Keratinocyte (primary cell): ENCODE measurements at regions not wholly inside any gene's neighbourhood (a gene's known extent, or its start where the extent isn't known, plus 50 kb on each side); places are given as distances from the start of the nearest gene placed in this dataset.

Experiments
- DNase-seq: peaks from one replicate; pipeline ENCODE4 v3.0.0-alpha.2; 2011; ENCODE audit warnings: low read depth, missing footprints, low spot score
- FAIRE-seq: peaks from 2 replicates; lab custom pipeline; 2011; peaks lifted over from hg19 to GRCh38; lab: Jason Lieb, UNC
- H2AFZ ChIP-seq: 2 replicates; pipeline ENCODE4 v1.6.0; 2012; ENCODE audit warnings: low read length, control low read depth, inconsistent platforms; ENCODE audit not compliant: control insufficient read depth
- H3K27ac ChIP-seq: 2 replicates; pipeline ENCODE4 v1.5.1; 2011; ENCODE audit warnings: low read length; ENCODE audit not compliant: control insufficient read depth, insufficient read depth
- H3K27me3 ChIP-seq: 3 replicates; pipeline ENCODE4 v1.6.0; 2011; ENCODE audit warnings: low read length; ENCODE audit not compliant: control insufficient read depth, insufficient read depth; ENCODE audit errors: extremely low read depth
- H3K36me3 ChIP-seq, 2 experiments: 2 replicates in 1 of 2; 3 replicates in 1 of 2; pipeline ENCODE4 v1.5.1; 2011; ENCODE audit warnings: low read length in 2 of 2, mild to moderate bottlenecking in 1 of 2; ENCODE audit not compliant: control insufficient read depth in 2 of 2, insufficient read depth in 2 of 2; ENCODE audit errors: extremely low read depth in 1 of 2
- H3K4me1 ChIP-seq: 3 replicates; pipeline ENCODE4 v1.5.1; 2011; ENCODE audit warnings: low read length; ENCODE audit not compliant: control insufficient read depth, insufficient read depth; ENCODE audit errors: extremely low read depth
- H3K4me2 ChIP-seq: 3 replicates; pipeline ENCODE4 v1.6.0; 2011; ENCODE audit warnings: low read depth, low read length; ENCODE audit not compliant: control insufficient read depth, insufficient read depth; ENCODE audit errors: extremely low read depth
- H3K4me3 ChIP-seq, 3 experiments: fragments of 200-600 bp in 1 of 3; sonication (generic) in 1 of 3; 2 replicates in 2 of 3; 3 replicates in 1 of 3; pipeline ENCODE4 v1.5.1; 2011 to 2016; ENCODE audit warnings: low read length in 3 of 3, mild to moderate bottlenecking in 3 of 3, control low read depth in 2 of 3, inconsistent platforms in 1 of 3, low read depth in 1 of 3, mixed read lengths in 1 of 3, mixed run types in 1 of 3, moderate library complexity in 1 of 3; ENCODE audit not compliant: control insufficient read depth in 2 of 3, insufficient read depth in 2 of 3; ENCODE audit errors: extremely low read depth in 1 of 3
- H3K79me2 ChIP-seq: 2 replicates; pipeline ENCODE4 v1.6.0; 2012; ENCODE audit warnings: low read length; ENCODE audit not compliant: control insufficient read depth, insufficient read depth
- H3K9ac ChIP-seq: 3 replicates; pipeline ENCODE4 v1.6.0; 2011; ENCODE audit warnings: low read length; ENCODE audit not compliant: control insufficient read depth, insufficient read depth; ENCODE audit errors: extremely low read depth
- H3K9me1 ChIP-seq: 3 replicates; pipeline ENCODE4 v1.6.0; 2011; ENCODE audit warnings: low read length; ENCODE audit not compliant: control insufficient read depth, insufficient read depth; ENCODE audit errors: extremely low read depth
- H3K9me3 ChIP-seq: 2 replicates; pipeline ENCODE4 v1.5.1; 2012; ENCODE audit warnings: low read depth, low read length; ENCODE audit not compliant: control insufficient read depth
- H4K20me1 ChIP-seq: 3 replicates; pipeline ENCODE4 v1.6.0; 2011; ENCODE audit warnings: low read length; ENCODE audit not compliant: control insufficient read depth, insufficient read depth; ENCODE audit errors: extremely low read depth
- EZH2 ChIP-seq: IDR thresholded peaks from one replicate; pipeline ENCODE4 v1.6.1; 2012; ENCODE audit warnings: inconsistent platforms, mild to moderate bottlenecking, low read length, moderate library complexity
- dilution Hi-C: fragments of 300-500 bp; cut with MboI; formaldehyde crosslinking; loops from one replicate; pipeline ENCODE4 v1.7.0; 2020; ENCODE audit warnings: low sequenced_read_pairs; ENCODE audit not compliant: extremely low pct_ligation_motif_present
- TF ChIP-seq, protein P1 (sequence below), 3 experiments: IDR thresholded peaks in 1 of 3; conservative IDR thresholded peaks in 1 of 3; optimal IDR thresholded peaks in 1 of 3; 2 replicates in 2 of 3; 3 replicates in 1 of 3; pipeline versions ENCODE3 to v1.5.1; 2011; ENCODE audit warnings: low read length in 3 of 3, mild to moderate bottlenecking in 3 of 3, moderate library complexity in 2 of 3, control low read depth in 1 of 3, inconsistent platforms in 1 of 3; ENCODE audit not compliant: insufficient read depth in 2 of 3; ENCODE audit errors: extremely low read depth in 1 of 3

DNA sequence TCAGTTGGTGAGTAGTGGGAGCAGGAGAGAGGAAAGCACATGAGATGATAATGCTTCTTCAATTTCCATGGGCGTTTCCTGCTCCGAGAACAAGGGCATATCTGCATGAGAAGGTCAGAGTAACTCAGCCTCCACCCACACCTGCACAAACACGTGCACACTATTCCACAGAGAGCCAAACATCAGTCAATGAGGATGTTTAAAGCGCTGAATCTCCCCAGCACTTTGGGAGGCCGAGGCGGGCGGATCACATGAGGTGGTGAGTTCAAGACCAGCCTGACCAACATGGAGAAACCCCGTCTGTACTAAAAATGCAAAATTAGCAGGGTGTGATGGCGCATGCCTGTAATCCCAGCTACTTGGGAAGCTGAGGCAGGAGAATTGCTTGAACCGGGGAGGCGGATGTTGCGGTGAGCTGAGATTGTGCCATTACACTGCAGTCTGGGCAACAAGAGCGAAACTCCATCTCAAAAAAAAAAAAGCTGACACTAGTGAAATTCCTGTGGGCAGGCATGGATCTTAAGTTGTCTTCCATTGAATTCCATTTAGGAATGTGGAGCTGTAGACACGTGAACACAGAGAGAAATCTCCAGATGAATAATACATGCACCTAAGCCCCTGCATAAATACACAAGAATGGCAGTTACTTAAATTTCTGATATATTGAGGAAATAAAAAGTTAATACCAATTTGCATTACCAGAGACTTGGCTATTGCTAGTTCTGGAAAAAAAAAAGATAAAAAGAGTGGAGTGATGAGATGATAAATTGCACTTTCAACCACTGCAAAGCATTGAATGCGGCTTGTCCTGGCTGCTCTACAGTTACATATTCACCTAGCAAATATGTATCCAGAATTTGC, 1097.4 kb upstream of the TMEM132C start:
- Histone ChIP-seq H3K4me3 (no peak overlapping the region), H3K4me2 (no peak overlapping the region), H3K36me3 (no peaks in the 10 kb centered on the region), H4K20me1 (no peaks in the 10 kb centered on the region), H3K4me1 (no peaks in the 10 kb centered on the region), H3K79me2 (no peaks in the 10 kb centered on the region), H3K9ac (no peak overlapping the region), H3K27me3 (no peaks in the 10 kb centered on the region), H3K9me1 (no peaks in the 10 kb centered on the region), H3K9me3 (no peaks in the 10 kb centered on the region), H3K27ac (no peak overlapping the region), H2AFZ (no peak overlapping the region)
- FAIRE-seq (no peak), DNase-seq (no peak)
- dilution Hi-C loops: no loop called here
- TF ChIP-seq, protein P1, sequence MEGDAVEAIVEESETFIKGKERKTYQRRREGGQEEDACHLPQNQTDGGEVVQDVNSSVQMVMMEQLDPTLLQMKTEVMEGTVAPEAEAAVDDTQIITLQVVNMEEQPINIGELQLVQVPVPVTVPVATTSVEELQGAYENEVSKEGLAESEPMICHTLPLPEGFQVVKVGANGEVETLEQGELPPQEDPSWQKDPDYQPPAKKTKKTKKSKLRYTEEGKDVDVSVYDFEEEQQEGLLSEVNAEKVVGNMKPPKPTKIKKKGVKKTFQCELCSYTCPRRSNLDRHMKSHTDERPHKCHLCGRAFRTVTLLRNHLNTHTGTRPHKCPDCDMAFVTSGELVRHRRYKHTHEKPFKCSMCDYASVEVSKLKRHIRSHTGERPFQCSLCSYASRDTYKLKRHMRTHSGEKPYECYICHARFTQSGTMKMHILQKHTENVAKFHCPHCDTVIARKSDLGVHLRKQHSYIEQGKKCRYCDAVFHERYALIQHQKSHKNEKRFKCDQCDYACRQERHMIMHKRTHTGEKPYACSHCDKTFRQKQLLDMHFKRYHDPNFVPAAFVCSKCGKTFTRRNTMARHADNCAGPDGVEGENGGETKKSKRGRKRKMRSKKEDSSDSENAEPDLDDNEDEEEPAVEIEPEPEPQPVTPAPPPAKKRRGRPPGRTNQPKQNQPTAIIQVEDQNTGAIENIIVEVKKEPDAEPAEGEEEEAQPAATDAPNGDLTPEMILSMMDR (optimal IDR thresholded peaks at IDR 0.05 in 1 of 3, IDR thresholded peaks at IDR 0.05 in 1 of 3, conservative IDR thresholded peaks at IDR 0.05 in 1 of 3; ENCODE audit: extremely low read depth in 1 of 3, insufficient read depth in 2 of 3, low read length in 3 of 3): no peak

DNA sequence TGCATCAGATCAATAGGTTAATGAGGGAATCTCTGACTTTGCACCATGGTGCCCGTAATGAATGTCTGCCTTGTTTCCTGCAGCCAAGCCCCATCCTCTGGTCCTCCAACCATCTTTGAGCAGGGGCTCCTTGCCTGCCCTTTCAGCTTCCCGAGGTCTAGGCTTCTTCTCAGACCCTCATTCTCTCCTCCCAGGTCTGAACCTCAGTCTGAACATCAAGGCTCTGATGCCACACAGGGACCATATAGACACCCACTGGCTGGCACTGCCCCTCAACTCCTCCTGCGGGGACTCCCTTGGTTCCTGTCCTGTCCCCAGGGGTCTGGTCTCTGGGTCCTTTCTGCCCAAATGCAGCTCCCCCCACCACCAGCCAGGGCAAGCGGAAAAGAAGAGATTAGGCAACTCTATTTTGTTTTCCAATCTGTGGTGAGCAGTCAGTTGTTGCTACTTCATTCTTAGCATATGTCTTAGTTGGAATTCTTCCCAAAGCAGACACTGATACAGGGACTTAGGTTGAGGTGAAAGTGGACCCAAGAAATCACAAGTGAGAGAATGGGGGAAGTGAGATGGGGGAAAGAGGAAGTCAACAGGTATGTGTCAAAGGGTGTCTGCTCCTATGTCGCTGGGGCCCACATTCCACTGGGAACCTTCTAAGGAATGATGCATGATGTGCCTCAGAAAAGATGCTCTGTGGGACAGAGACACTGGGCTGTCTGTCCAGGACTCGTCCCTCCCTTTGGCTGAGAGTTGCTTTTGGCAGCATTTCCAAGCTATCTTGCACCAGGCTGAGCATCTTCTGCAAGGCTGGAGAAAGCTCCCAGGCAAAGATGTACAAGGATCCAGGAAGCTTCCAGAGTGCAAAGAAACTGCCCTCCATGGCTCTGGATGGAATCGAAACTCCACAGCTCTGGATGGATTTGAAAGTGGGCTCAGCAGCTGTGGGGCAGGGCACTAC, 1096.5 kb upstream of the TMEM132C start:
- DNase-seq (no peak), FAIRE-seq (no peak)
- Histone ChIP-seq H3K79me2 (no peaks in the 10 kb centered on the region), H4K20me1 (no peaks in the 10 kb centered on the region), H3K4me3 (no peak overlapping the region), H3K9me1 (no peaks in the 10 kb centered on the region), H3K9ac (no peak overlapping the region), H2AFZ (no peak overlapping the region), H3K4me1 (no peaks in the 10 kb centered on the region), H3K27me3 (no peaks in the 10 kb centered on the region), H3K27ac (no peak overlapping the region), H3K4me2 (no peak overlapping the region), H3K9me3 (no peaks in the 10 kb centered on the region), H3K36me3 (no peaks in the 10 kb centered on the region)
- dilution Hi-C loops: no loop called here
- no peak for TF ChIP-seq EZH2
- TF ChIP-seq, protein P1 (optimal IDR thresholded peaks at IDR 0.05 in 1 of 3, IDR thresholded peaks at IDR 0.05 in 1 of 3, conservative IDR thresholded peaks at IDR 0.05 in 1 of 3; ENCODE audit: extremely low read depth in 1 of 3, insufficient read depth in 2 of 3, low read length in 3 of 3): no peak
